ENCODE measurements at regions not wholly inside any gene's neighbourhood (a gene's known extent, or its start where the extent isn't known, plus 50 kb on each side); places are given as distances from the start of the nearest gene placed in this dataset.

DNA sequence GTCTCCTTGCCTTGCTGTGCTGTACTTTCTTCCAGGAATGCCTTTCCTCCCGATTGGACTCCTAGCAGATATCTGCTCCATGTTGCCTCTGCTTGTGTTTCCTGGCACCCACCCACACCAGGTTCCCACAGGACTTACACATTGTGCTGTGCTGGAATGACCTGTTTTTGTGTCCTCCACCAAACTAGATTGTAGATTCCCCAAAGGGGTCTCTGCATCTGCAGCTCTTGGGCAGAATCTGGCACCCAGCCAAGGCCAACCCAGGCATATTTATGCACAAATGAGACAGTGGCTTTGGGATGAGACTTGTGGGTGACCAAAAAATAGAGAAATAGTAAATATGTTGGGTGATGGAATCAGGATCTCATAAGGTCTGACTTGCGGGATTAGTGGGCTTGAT lies 278.2 kb downstream of the RRAGC start:
- H3K4me1 ChIP-seq = peaks cover 4% of the 10 kb centered on the region
- peaks cover 44% of the 10 kb centered on the region for H3K27me3 ChIP-seq
- peaks cover 6% of the 10 kb centered on the region for H3F3A ChIP-seq (ENCODE audit: low read depth)
- no peaks in the 10 kb centered on the region for H4K20me1 ChIP-seq (ENCODE audit: low read depth)
- H3K36me3 ChIP-seq = no peaks in the 10 kb centered on the region
- no peaks in the 10 kb centered on the region for H3K79me2 ChIP-seq (ENCODE audit: low read depth)
- no peak overlapping the region for H3K27ac Mint-ChIP-seq
- H3K27ac ChIP-seq = no peak overlapping the region
- H3K36me3 Mint-ChIP-seq = no peaks in the 10 kb centered on the region
- H3K4me2 ChIP-seq = no peak overlapping the region
- no peak overlapping the region for H3K4me3 ChIP-seq
- TF ChIP-seq, protein P1, sequence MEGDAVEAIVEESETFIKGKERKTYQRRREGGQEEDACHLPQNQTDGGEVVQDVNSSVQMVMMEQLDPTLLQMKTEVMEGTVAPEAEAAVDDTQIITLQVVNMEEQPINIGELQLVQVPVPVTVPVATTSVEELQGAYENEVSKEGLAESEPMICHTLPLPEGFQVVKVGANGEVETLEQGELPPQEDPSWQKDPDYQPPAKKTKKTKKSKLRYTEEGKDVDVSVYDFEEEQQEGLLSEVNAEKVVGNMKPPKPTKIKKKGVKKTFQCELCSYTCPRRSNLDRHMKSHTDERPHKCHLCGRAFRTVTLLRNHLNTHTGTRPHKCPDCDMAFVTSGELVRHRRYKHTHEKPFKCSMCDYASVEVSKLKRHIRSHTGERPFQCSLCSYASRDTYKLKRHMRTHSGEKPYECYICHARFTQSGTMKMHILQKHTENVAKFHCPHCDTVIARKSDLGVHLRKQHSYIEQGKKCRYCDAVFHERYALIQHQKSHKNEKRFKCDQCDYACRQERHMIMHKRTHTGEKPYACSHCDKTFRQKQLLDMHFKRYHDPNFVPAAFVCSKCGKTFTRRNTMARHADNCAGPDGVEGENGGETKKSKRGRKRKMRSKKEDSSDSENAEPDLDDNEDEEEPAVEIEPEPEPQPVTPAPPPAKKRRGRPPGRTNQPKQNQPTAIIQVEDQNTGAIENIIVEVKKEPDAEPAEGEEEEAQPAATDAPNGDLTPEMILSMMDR (IDR thresholded peaks at IDR 0.05) = no peak
- TF ChIP-seq EZH2phosphoT487 (IDR thresholded peaks at IDR 0.05) (no peak), EZH2 (IDR thresholded peaks at IDR 0.05) (no peak)
- H3K9ac ChIP-seq = no peak overlapping the region
- no peaks in the 10 kb centered on the region for H3K9me3 ChIP-seq (ENCODE audit: low read depth)
- peaks cover 4% of the 10 kb centered on the region for H3K9me3 Mint-ChIP-seq
- DNase-seq (ENCODE audit: low spot score) = no peak
- H2AFZ ChIP-seq (replicated peaks) = no peak overlapping the region
- H3K4me3 Mint-ChIP-seq = no peak overlapping the region
- peaks cover 21% of the 10 kb centered on the region for H3K27me3 Mint-ChIP-seq (ENCODE audit: insufficient read depth, low read depth)
- H3K4me1 Mint-ChIP-seq = peaks cover 25% of the 10 kb centered on the region

DNA sequence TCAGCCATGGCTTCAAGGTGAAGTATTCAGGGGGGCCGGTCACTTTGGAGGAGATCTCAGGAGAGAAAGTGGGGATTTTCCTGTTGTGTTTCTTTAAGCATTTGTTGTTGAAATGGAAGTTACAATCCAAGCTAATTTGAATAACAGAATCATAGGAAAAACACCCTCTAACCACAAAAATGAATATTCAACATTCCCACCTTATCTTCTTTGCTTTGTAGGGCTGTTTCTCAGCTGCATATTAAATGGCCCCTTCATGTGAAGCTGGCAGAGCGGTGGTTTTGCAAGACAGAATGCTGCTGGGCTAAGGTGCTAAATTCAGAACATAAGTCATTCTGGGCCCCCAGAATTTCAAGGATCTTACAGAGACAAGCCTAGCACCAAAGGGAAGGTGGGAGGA lies 279.0 kb downstream of the RRAGC start:
- H3K27ac Mint-ChIP-seq = no peak overlapping the region
- no peaks in the 10 kb centered on the region for H3K9me3 ChIP-seq (ENCODE audit: low read depth)
- no peaks in the 10 kb centered on the region for H4K20me1 ChIP-seq (ENCODE audit: low read depth)
- no peaks in the 10 kb centered on the region for H3K36me3 Mint-ChIP-seq
- no peak overlapping the region for H3K9ac ChIP-seq
- no peak overlapping the region for H3K4me3 ChIP-seq
- DNase-seq (ENCODE audit: low spot score) = no peak
- peaks cover 6% of the 10 kb centered on the region for H3F3A ChIP-seq (ENCODE audit: low read depth)
- H3K79me2 ChIP-seq (ENCODE audit: low read depth) = no peaks in the 10 kb centered on the region
- TF ChIP-seq, protein P1 (IDR thresholded peaks at IDR 0.05) = no peak
- no peak for TF ChIP-seq EZH2phosphoT487 (IDR thresholded peaks at IDR 0.05)
- TF ChIP-seq EZH2 (IDR thresholded peaks at IDR 0.05) = no peak
- peaks cover 4% of the 10 kb centered on the region for H3K9me3 Mint-ChIP-seq
- no peaks in the 10 kb centered on the region for H3K36me3 ChIP-seq
- peaks cover 51% of the 10 kb centered on the region for H3K27me3 ChIP-seq
- H3K4me2 ChIP-seq = no peak overlapping the region
- H3K4me1 Mint-ChIP-seq = peaks cover 25% of the 10 kb centered on the region
- no peak overlapping the region for H2AFZ ChIP-seq (replicated peaks)
- no peak overlapping the region for H3K27ac ChIP-seq
- peaks cover 21% of the 10 kb centered on the region for H3K27me3 Mint-ChIP-seq (ENCODE audit: insufficient read depth, low read depth)
- no peak overlapping the region for H3K4me3 Mint-ChIP-seq
- no peaks in the 10 kb centered on the region for H3K4me1 ChIP-seq

DNA sequence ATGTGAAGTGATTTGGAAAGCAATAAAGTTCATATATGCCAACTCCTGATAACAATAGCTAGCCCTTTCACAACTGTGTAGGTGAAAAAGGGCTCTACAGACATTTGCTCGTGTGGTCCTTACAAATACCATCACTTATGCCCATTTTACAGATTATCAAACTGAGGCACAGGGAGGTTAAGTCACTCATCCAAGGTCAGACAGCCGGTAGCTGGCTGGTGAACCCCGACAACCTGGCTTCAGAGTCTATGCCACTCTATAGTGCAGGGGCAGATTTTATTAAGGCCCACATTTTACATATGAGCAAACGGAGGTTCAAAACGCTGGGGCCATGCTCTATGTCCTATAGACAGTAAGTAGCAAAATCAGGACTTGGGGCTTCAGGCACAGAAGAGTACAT lies 280.5 kb downstream of the RRAGC start:
- Mint-ChIP-seq H3K27me3 (ENCODE audit: insufficient read depth, low read depth) (peaks cover 25% of the 10 kb centered on the region), H3K4me1 (peaks cover 20% of the 10 kb centered on the region), H3K9me3 (peaks cover 4% of the 10 kb centered on the region), H3K27ac (no peak overlapping the region), H3K4me3 (peak overlapping the region; percentile 81), H3K36me3 (no peaks in the 10 kb centered on the region)
- Histone ChIP-seq H3K4me2 (peak overlapping the region; percentile 89), H3F3A (ENCODE audit: low read depth) (peaks cover 6% of the 10 kb centered on the region), H3K27me3 (peaks cover 51% of the 10 kb centered on the region), H3K27ac (no peak overlapping the region), H3K79me2 (ENCODE audit: low read depth) (no peaks in the 10 kb centered on the region), H2AFZ (replicated peaks) (peak overlapping the region; percentile 96), H4K20me1 (ENCODE audit: low read depth) (no peaks in the 10 kb centered on the region), H3K9me3 (ENCODE audit: low read depth) (no peaks in the 10 kb centered on the region), H3K4me3 (peak overlapping the region; percentile 66), H3K36me3 (no peaks in the 10 kb centered on the region), H3K9ac (no peak overlapping the region), H3K4me1 (no peaks in the 10 kb centered on the region)
- TF ChIP-seq, protein P1 (IDR thresholded peaks at IDR 0.05) = no peak
- no peak for TF ChIP-seq EZH2phosphoT487 (IDR thresholded peaks at IDR 0.05)
- no peak for TF ChIP-seq EZH2 (IDR thresholded peaks at IDR 0.05)
- no peak for DNase-seq (ENCODE audit: low spot score)
